Liver (tissue), 8 donors: ENCODE measurements at regions not wholly inside any gene's neighbourhood (a gene's known extent, or its start where the extent isn't known, plus 50 kb on each side); places are given as distances from the start of the nearest gene placed in this dataset.

Source experiments
- DNase-seq: peaks from one replicate; pipeline ENCODE4 v3.0.0-alpha.2; 2017; ENCODE audit warnings: low spot score
- H3K27ac ChIP-seq, 2 donors: one replicate each; pipeline ENCODE4 v1.7.0; 2013; ENCODE audit warnings: inconsistent platforms in 2 of 2, low read length in 2 of 2, control low read depth in 1 of 2, low read depth in 1 of 2, mild to moderate bottlenecking in 1 of 2
- H3K27me3 ChIP-seq, 4 donors: one replicate each; pipeline versions ENCODE4 v1.6.1 to v1.7.0; 2013; ENCODE audit warnings: low read length in 3 of 4, inconsistent platforms in 1 of 4, mild to moderate bottlenecking in 1 of 4, moderate library complexity in 1 of 4; ENCODE audit not compliant: control insufficient read depth in 4 of 4, insufficient read depth in 4 of 4
- H3K36me3 ChIP-seq, 4 donors: one replicate each; pipeline versions ENCODE4 v1.6.1 to v1.7.0; 2013; ENCODE audit warnings: low read length in 3 of 4, mild to moderate bottlenecking in 3 of 4, low read depth in 1 of 4, moderate library complexity in 1 of 4; ENCODE audit not compliant: control insufficient read depth in 4 of 4, insufficient read depth in 3 of 4
- H3K4me1 ChIP-seq, 4 donors: one replicate each; pipeline versions ENCODE4 v1.6.1 to v1.7.0; 2013; ENCODE audit warnings: low read length in 3 of 4, mild to moderate bottlenecking in 3 of 4, moderate library complexity in 1 of 4; ENCODE audit not compliant: control insufficient read depth in 4 of 4, insufficient read depth in 4 of 4
- H3K4me3 ChIP-seq, 3 donors: one replicate each; pipeline versions ENCODE4 v1.6.1 to v1.7.0; 2013; ENCODE audit warnings: low read length in 3 of 3, control low read depth in 1 of 3, low read depth in 1 of 3, mild to moderate bottlenecking in 1 of 3
- H3K9ac ChIP-seq, 2 donors: one replicate each; pipeline ENCODE4 v1.7.0; 2013; ENCODE audit warnings: low read length in 2 of 2, mild to moderate bottlenecking in 2 of 2, moderate library complexity in 2 of 2, control low read depth in 1 of 2, low read depth in 1 of 2
- H3K9me3 ChIP-seq, 4 donors: one replicate each; pipeline versions ENCODE4 v1.6.1 to v1.7.0; 2013; ENCODE audit warnings: low read length in 3 of 4; ENCODE audit not compliant: control insufficient read depth in 4 of 4
- ATF3 ChIP-seq: IDR thresholded peaks from 2 replicates; pipeline ENCODE4 v1.6.1; 2016; ENCODE audit warnings: antibody characterized with exemption
- CTCF ChIP-seq: fragments of 150-350 bp; IDR thresholded peaks from 2 replicates; pipeline ENCODE4 v1.5.1; 2017; ENCODE audit warnings: improper control_type of control experiment, low read depth, low read length; ENCODE audit not compliant: missing input control
- EGR1 ChIP-seq, 2 donors: IDR thresholded peaks; 2 replicates each; pipeline ENCODE4 v1.6.1; 2016 to 2018; ENCODE audit warnings: antibody characterized with exemption in 2 of 2, low read depth in 2 of 2
- FOXA1 ChIP-seq: IDR thresholded peaks from 2 replicates; pipeline ENCODE4 v1.6.1; 2016; ENCODE audit warnings: antibody characterized with exemption
- FOXA2 ChIP-seq: IDR thresholded peaks from 2 replicates; pipeline ENCODE4 v1.6.1; 2016; ENCODE audit warnings: antibody characterized with exemption
- GABPA ChIP-seq, 2 donors: IDR thresholded peaks in 1 of 2; conservative IDR thresholded peaks in 1 of 2; 2 replicates each; pipeline ENCODE4 v1.6.1; 2016; ENCODE audit warnings: antibody characterized with exemption in 2 of 2, mild to moderate bottlenecking in 1 of 2, moderate library complexity in 1 of 2
- HNF4A ChIP-seq, 2 donors: conservative IDR thresholded peaks; 2 replicates each; pipeline ENCODE4 v1.6.1; 2016; ENCODE audit warnings: antibody characterized with exemption in 2 of 2, mild to moderate bottlenecking in 2 of 2
- HNF4G ChIP-seq: IDR thresholded peaks from 2 replicates; pipeline ENCODE4 v1.6.1; 2016; ENCODE audit warnings: antibody characterized with exemption
- JUND ChIP-seq, 2 donors: IDR thresholded peaks; 2 replicates each; pipeline ENCODE4 v1.6.1; 2016; ENCODE audit warnings: antibody characterized with exemption in 2 of 2
- MAX ChIP-seq: IDR thresholded peaks from 2 replicates; pipeline ENCODE4 v1.6.1; 2016; ENCODE audit warnings: antibody characterized with exemption
- NR2F2 ChIP-seq: IDR thresholded peaks from 2 replicates; pipeline ENCODE4 v1.6.1; 2016; ENCODE audit warnings: antibody characterized with exemption
- RAD21 ChIP-seq, 2 donors: IDR thresholded peaks; 2 replicates each; pipeline ENCODE4 v1.6.1; 2016; ENCODE audit warnings: antibody characterized with exemption in 2 of 2, mild to moderate bottlenecking in 2 of 2
- REST ChIP-seq: IDR thresholded peaks from 2 replicates; pipeline ENCODE4 v1.6.1; 2016; ENCODE audit warnings: antibody characterized with exemption, mild to moderate bottlenecking
- RXRA ChIP-seq, 2 donors: IDR thresholded peaks; 2 replicates each; pipeline ENCODE4 v1.6.1; 2017 to 2018; ENCODE audit warnings: antibody characterized with exemption in 2 of 2, mild to moderate bottlenecking in 1 of 2
- SP1 ChIP-seq: IDR thresholded peaks from 2 replicates; pipeline ENCODE4 v1.6.1; 2018; ENCODE audit warnings: antibody characterized with exemption, mild to moderate bottlenecking
- TAF1 ChIP-seq: conservative IDR thresholded peaks from 2 replicates; pipeline ENCODE4 v1.6.1; 2016; ENCODE audit warnings: antibody characterized with exemption, mild to moderate bottlenecking
- YY1 ChIP-seq: IDR thresholded peaks from 2 replicates; pipeline ENCODE4 v1.6.1; 2016; ENCODE audit warnings: antibody characterized with exemption, mild to moderate bottlenecking
- ZBTB33 ChIP-seq: IDR thresholded peaks from 2 replicates; pipeline ENCODE4 v1.6.1; 2016; ENCODE audit warnings: antibody characterized with exemption
- WGBS: extraction: QIAGEN DNeasy Blood & Tissue Kit; methylation state at CpG from one replicate; pipeline ENCODE4 v1.1.7; 2013; 5-methylcytosine and 5-hydroxymethylcytosine counted together
- donor health status: healthy.
- donor health status: healthy.
- donor health status: healthy.
- donor health status: healthy.
- donor health status: healthy.

GRCh38 chr4:123984886-123985285, 588.3 kb downstream of the SPRY1 start:
- H3K4me3 ChIP-seq = no peak overlapping the region
- H3K27ac ChIP-seq = no peak overlapping the region
- DNase-seq = no peak
- H3K36me3 ChIP-seq = no peaks in the 10 kb centered on the region
- 76% methylated on average over 3 of the region's 3 CpGs for WGBS
- no peak overlapping the region for H3K9ac ChIP-seq
- no peak for TF ChIP-seq NR2F2
- TF ChIP-seq MAX = no peak
- no peak for TF ChIP-seq ATF3
- TF ChIP-seq JUND (IDR thresholded peaks at IDR 0.05) = no peak
- no peak for TF ChIP-seq ZBTB33
- no peak for TF ChIP-seq HNF4A (conservative IDR thresholded peaks at IDR 0.05)
- no peak for TF ChIP-seq FOXA1
- TF ChIP-seq YY1 = no peak
- no peak for TF ChIP-seq RXRA (IDR thresholded peaks at IDR 0.05)
- no peak for TF ChIP-seq TAF1
- no peak for TF ChIP-seq CTCF
- TF ChIP-seq SP1 = no peak
- TF ChIP-seq GABPA (IDR thresholded peaks at IDR 0.05 in 1 of 2, conservative IDR thresholded peaks at IDR 0.05 in 1 of 2) = no peak
- no peak for TF ChIP-seq RAD21 (IDR thresholded peaks at IDR 0.05)
- no peak for TF ChIP-seq REST
- no peak for TF ChIP-seq HNF4G
- no peak for TF ChIP-seq EGR1 (IDR thresholded peaks at IDR 0.05; ENCODE audit: low read depth in 2 of 2)
- no peak for TF ChIP-seq FOXA2
- H3K9me3 ChIP-seq = no peaks in the 10 kb centered on the region
- no peaks in the 10 kb centered on the region for H3K4me1 ChIP-seq
- H3K27me3 ChIP-seq = no peaks in the 10 kb centered on the region
